GM12874 (cell line): ENCODE measurements at regions not wholly inside any gene's neighbourhood (a gene's known extent, or its start where the extent isn't known, plus 50 kb on each side); places are given as distances from the start of the nearest gene placed in this dataset.

ENCODE experiments used
- CTCF ChIP-seq: IDR thresholded peaks from 2 replicates; pipeline ENCODE4 v1.5.1; 2011; ENCODE audit warnings: low read depth, mild to moderate bottlenecking, control low read depth, low read length, moderate library complexity; ENCODE audit not compliant: insufficient read depth

- no peak for TF ChIP-seq CTCF
Measured at GRCh38 chr7:47197486-47197885, 384.4 kb downstream of the TNS3 start.

- no peak for TF ChIP-seq CTCF
Measured at GRCh38 chr7:47196737-47197136, 385.2 kb downstream of the TNS3 start.

GRCh38 chr7:47196106-47196645 lies 385.7 kb downstream of the TNS3 start:
- TF ChIP-seq CTCF = no peak

GRCh38 chr7:47195641-47196040 lies 386.3 kb downstream of the TNS3 start:
- TF ChIP-seq CTCF = no peak

- no peak for TF ChIP-seq CTCF
Measured at GRCh38 chr7:47194516-47195057, 387.3 kb downstream of the TNS3 start.

- no peak for TF ChIP-seq CTCF
Measured at GRCh38 chr7:47192978-47193377, 388.9 kb downstream of the TNS3 start.

- TF ChIP-seq CTCF = no peak
Measured at GRCh38 chr7:47191876-47192291, 390.0 kb downstream of the TNS3 start.
